ENCODE measurements at regions not wholly inside any gene's neighbourhood (a gene's known extent, or its start where the extent isn't known, plus 50 kb on each side); places are given as distances from the start of the nearest gene placed in this dataset.

DNA sequence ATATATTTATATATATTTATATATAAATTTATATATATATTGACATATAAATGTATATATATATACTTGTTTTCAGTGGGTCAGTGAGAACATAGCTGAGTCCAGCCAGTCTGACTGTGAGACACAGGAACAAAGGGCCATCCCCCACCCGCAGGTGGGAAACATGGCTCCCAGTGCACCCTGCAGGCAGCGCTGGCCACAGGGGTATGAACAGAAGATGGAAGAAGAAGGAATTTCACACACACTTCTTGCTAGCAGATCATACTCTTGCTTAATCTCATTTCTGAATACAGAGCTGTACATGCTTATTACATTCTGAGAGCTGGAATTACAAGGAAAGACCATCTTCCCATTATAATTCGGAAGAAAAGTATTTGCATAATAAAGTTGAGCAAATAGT is 595.4 kb downstream of the IRX1 start:
- TF ChIP-seq, protein P1, sequence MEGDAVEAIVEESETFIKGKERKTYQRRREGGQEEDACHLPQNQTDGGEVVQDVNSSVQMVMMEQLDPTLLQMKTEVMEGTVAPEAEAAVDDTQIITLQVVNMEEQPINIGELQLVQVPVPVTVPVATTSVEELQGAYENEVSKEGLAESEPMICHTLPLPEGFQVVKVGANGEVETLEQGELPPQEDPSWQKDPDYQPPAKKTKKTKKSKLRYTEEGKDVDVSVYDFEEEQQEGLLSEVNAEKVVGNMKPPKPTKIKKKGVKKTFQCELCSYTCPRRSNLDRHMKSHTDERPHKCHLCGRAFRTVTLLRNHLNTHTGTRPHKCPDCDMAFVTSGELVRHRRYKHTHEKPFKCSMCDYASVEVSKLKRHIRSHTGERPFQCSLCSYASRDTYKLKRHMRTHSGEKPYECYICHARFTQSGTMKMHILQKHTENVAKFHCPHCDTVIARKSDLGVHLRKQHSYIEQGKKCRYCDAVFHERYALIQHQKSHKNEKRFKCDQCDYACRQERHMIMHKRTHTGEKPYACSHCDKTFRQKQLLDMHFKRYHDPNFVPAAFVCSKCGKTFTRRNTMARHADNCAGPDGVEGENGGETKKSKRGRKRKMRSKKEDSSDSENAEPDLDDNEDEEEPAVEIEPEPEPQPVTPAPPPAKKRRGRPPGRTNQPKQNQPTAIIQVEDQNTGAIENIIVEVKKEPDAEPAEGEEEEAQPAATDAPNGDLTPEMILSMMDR (IDR thresholded peaks at IDR 0.05) = no peak
- no peak for TF ChIP-seq EZH2 (IDR thresholded peaks at IDR 0.05; ENCODE audit: borderline replicate concordance, insufficient read depth, low read depth, low read length, poor library complexity, severe bottlenecking)
